Spleen (tissue), 11 donors: ENCODE measurements at regions not wholly inside any gene's neighbourhood (a gene's known extent, or its start where the extent isn't known, plus 50 kb on each side); places are given as distances from the start of the nearest gene placed in this dataset.

Source experiments
- DNase-seq: peaks from one replicate; pipeline ENCODE4 v3.0.0-alpha.2; 2020
- H3K27ac ChIP-seq, 8 donors: fragments of 200-600 bp; sonication (generic) in 7 of 8; 1 replicate in 4 of 8; 2 replicates in 4 of 8; pipeline versions ENCODE4 v1.5.0 to v1.8.0; 2016 to 2021; ENCODE audit warnings: inconsistent platforms in 4 of 8, mild to moderate bottlenecking in 4 of 8, moderate library complexity in 1 of 8
- H3K27me3 ChIP-seq, 7 donors: fragments of 200-600 bp; sonication (generic) in 6 of 7; replicated peaks in 1 of 7; 1 replicate in 4 of 7; 2 replicates in 3 of 7; pipeline versions ENCODE4 v1.5.0 to v1.8.0; 2016 to 2021; ENCODE audit warnings: inconsistent platforms in 3 of 7, mild to moderate bottlenecking in 1 of 7
- H3K36me3 ChIP-seq, 6 donors: fragments of 200-600 bp; sonication (generic) in 5 of 6; 1 replicate in 4 of 6; 2 replicates in 2 of 6; pipeline versions ENCODE4 v1.5.0 to v1.8.0; 2016 to 2021; ENCODE audit warnings: inconsistent platforms in 2 of 6
- H3K4me1 ChIP-seq, 6 donors: fragments of 200-600 bp; sonication (generic) in 5 of 6; 1 replicate in 3 of 6; 2 replicates in 3 of 6; pipeline versions ENCODE4 v1.5.0 to v1.8.0; 2016 to 2021; ENCODE audit warnings: inconsistent platforms in 3 of 6
- H3K4me3 ChIP-seq, 8 donors: fragments of 200-600 bp; sonication (generic) in 7 of 8; 1 replicate in 4 of 8; 2 replicates in 4 of 8; pipeline versions ENCODE4 v1.5.0 to v1.8.0; 2016 to 2021; ENCODE audit warnings: inconsistent platforms in 4 of 8, mild to moderate bottlenecking in 4 of 8, moderate library complexity in 2 of 8
- H3K9me3 ChIP-seq, 8 donors: fragments of 200-600 bp; sonication (generic) in 7 of 8; 1 replicate in 4 of 8; 2 replicates in 4 of 8; pipeline versions ENCODE4 v1.5.0 to v1.8.0; 2016 to 2021; ENCODE audit warnings: inconsistent platforms in 4 of 8
- CTCF ChIP-seq, 11 experiments: fragments of 200-600 bp in 7 of 11; fragments of 450-650 bp in 4 of 11; sonication (generic) in 4 of 11; IDR thresholded peaks in 8 of 11; conservative IDR thresholded peaks in 3 of 11; 1 replicate in 7 of 11; 2 replicates in 4 of 11; pipeline versions ENCODE4 v1.4.0 to v1.8.0; 2016 to 2021; ENCODE audit warnings: antibody characterized with exemption in 11 of 11, inconsistent platforms in 4 of 11, mild to moderate bottlenecking in 1 of 11
- POLR2A ChIP-seq, 3 donors: fragments of 450-650 bp; IDR thresholded peaks; one replicate each; pipeline ENCODE4 v1.5.1; 2017; ENCODE audit warnings: antibody characterized with exemption in 3 of 3, mild to moderate bottlenecking in 1 of 3
- POLR2AphosphoS5 ChIP-seq, 3 donors: sonication (generic); formaldehyde crosslinking; IDR thresholded peaks; one replicate each; pipeline ENCODE4 v1.5.1; 2017; ENCODE audit warnings: antibody characterized with exemption in 3 of 3
- WGBS, 5 donors: extraction: QIAGEN DNeasy Blood & Tissue Kit in 3 of 5; methylation state at CpG; one replicate each; pipeline versions ENCODE4 v1.1.5 to v1.1.7; 2013 to 2018; 5-methylcytosine and 5-hydroxymethylcytosine counted together
- intact Hi-C: fragments of 100-400 bp; cut with DNase I; formaldehyde crosslinking; loops from one replicate; pipeline ENCODE4 v1.15.0; 2023; ENCODE audit warnings: low total_unique reads
- donor health status: healthy with polysubstance abuse.
- donor health status: DM: no; HTN: no; CAD: no; lungs with moderate emphysema.
- donor health status: DM: no; HTN: no; CAD: no.
- donor health status: Bipolar disorder and iron deficiency.
- donor health status: healthy.
- donor health status: DM: no; HTN: no; CAD: no.
- donor health status: DM: yes; HTN: yes; CAD: no.

DNA sequence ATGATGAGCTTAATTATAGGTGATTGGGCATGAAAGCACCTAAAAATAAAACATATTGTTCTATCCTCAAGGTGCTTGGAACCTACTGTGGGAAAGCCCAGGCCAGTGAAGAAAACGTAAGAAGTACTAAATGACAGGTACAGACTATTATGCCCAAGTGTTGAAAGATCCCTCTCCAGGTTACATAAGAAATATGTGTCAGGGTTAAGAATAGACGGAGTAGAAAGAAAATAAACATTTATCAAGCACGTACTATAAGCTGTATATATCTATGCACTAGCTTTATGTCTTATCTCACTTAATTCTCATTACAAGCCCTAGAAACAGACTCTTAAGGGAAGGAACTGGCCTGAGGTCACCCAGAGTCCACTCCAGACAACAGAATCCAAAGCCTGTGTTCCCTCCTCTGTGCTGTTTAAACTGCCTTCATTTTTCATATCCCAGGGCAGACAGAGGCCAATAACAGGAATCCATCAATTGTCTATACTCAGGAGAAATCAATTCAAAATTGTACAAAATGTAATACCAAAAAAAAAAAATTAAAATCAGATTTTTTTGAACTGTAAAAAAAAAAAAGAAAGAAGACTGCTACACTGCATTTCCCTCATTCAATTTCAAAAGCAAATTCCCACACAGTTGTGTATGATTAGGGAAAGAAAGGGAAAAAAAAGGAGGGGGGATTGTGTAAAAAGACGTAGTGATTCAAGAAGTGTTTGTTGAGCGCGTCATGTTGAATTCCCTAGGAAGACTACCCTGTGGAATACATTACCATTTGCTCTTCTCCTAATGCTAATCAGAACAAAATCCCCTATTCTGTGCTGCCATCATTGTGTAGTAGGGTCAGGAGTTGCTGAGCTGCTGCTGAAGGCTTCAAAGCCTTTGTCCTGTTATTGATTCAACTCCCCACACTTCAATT lies 156.3 kb downstream of the IRS1 start:
- no peak for TF ChIP-seq POLR2A (IDR thresholded peaks at IDR 0.05)
- no peak for TF ChIP-seq CTCF (IDR thresholded peaks at IDR 0.05 in 8 of 11, conservative IDR thresholded peaks at IDR 0.05 in 3 of 11)
- no peak for TF ChIP-seq POLR2AphosphoS5 (IDR thresholded peaks at IDR 0.05)
- Histone ChIP-seq H3K27ac (no peak overlapping the region), H3K27me3 (peaks cover 0 to 71% (median 11%) of the 10 kb centered on the region in 7 donors), H3K4me1 (no peaks in the 10 kb centered on the region), H3K36me3 (no peaks in the 10 kb centered on the region), H3K9me3 (peaks cover 0 to 19% (median 9%) of the 10 kb centered on the region in 8 donors), H3K4me3 (no peak overlapping the region)
- WGBS, 5 donors: 75 to 85% (median 83%) methylated on average over 6 of the region's 6 CpGs
- intact Hi-C loops: no loop called here
- no peak for DNase-seq

- 59 to 89% (median 69%) methylated on average over 1 of the region's 1 CpG for WGBS, 5 donors
- H3K9me3 ChIP-seq: peaks cover 0 to 19% (median 9%) of the 10 kb centered on the region in 8 donors
- peaks cover 0 to 58% (median 6%) of the 10 kb centered on the region in 7 donors for H3K27me3 ChIP-seq
- intact Hi-C loops: no loop called here
- no peak for DNase-seq
- no peak for TF ChIP-seq POLR2A (IDR thresholded peaks at IDR 0.05)
- TF ChIP-seq CTCF (IDR thresholded peaks at IDR 0.05 in 8 of 11, conservative IDR thresholded peaks at IDR 0.05 in 3 of 11): no peak
- no peak for TF ChIP-seq POLR2AphosphoS5 (IDR thresholded peaks at IDR 0.05)
- no peaks in the 10 kb centered on the region for H3K4me1 ChIP-seq
- no peaks in the 10 kb centered on the region for H3K36me3 ChIP-seq
- H3K4me3 ChIP-seq: no peak overlapping the region
- H3K27ac ChIP-seq: no peak overlapping the region
Measured at GRCh38 chr2:226641008-226641407, 158.6 kb downstream of the IRS1 start.

- no peaks in the 10 kb centered on the region for H3K36me3 ChIP-seq
- no peak overlapping the region for H3K4me3 ChIP-seq
- peaks cover 0 to 19% (median 9%) of the 10 kb centered on the region in 8 donors for H3K9me3 ChIP-seq
- H3K4me1 ChIP-seq: no peaks in the 10 kb centered on the region
- DNase-seq: no peak
- no peak overlapping the region for H3K27ac ChIP-seq
- TF ChIP-seq CTCF (IDR thresholded peaks at IDR 0.05 in 8 of 11, conservative IDR thresholded peaks at IDR 0.05 in 3 of 11): no peak
- TF ChIP-seq POLR2AphosphoS5 (IDR thresholded peaks at IDR 0.05): no peak
- no peak for TF ChIP-seq POLR2A (IDR thresholded peaks at IDR 0.05)
- WGBS, 5 donors: 88 to 98% (median 95%) methylated on average over 3 of the region's 3 CpGs
- H3K27me3 ChIP-seq: peaks cover 0 to 58% (median 6%) of the 10 kb centered on the region in 7 donors
- intact Hi-C loops: no loop called here
Measured at GRCh38 chr2:226640501-226640900, 159.1 kb downstream of the IRS1 start.

- Histone ChIP-seq H3K9me3 (peaks cover 0 to 19% (median 9%) of the 10 kb centered on the region in 8 donors), H3K4me1 (no peaks in the 10 kb centered on the region), H3K27me3 (peaks cover 0 to 53% (median 6%) of the 10 kb centered on the region in 7 donors), H3K27ac (no peak overlapping the region), H3K4me3 (no peak overlapping the region), H3K36me3 (no peaks in the 10 kb centered on the region)
- no peak for DNase-seq
- TF ChIP-seq CTCF (IDR thresholded peaks at IDR 0.05 in 8 of 11, conservative IDR thresholded peaks at IDR 0.05 in 3 of 11) (no peak), POLR2AphosphoS5 (IDR thresholded peaks at IDR 0.05) (no peak), POLR2A (IDR thresholded peaks at IDR 0.05) (no peak)
- 90 to 99% (median 95%) methylated on average over 2 of the region's 2 CpGs for WGBS, 5 donors
- intact Hi-C loops: no loop called here
Measured at GRCh38 chr2:226639550-226639949, 160.1 kb downstream of the IRS1 start.
